Sigmoid colon (tissue), 6 donors: ENCODE measurements at regions not wholly inside any gene's neighbourhood (a gene's known extent, or its start where the extent isn't known, plus 50 kb on each side); places are given as distances from the start of the nearest gene placed in this dataset.

Source experiments
- DNase-seq: peaks from one replicate; pipeline ENCODE4 v3.0.0-alpha.2; 2019
- H3K27ac ChIP-seq, 4 donors: fragments of 200-600 bp; sonication (generic); one replicate each; pipeline ENCODE4 v1.5.1; 2016 to 2019; ENCODE audit warnings: mild to moderate bottlenecking in 1 of 4
- H3K27me3 ChIP-seq, 3 donors: fragments of 200-600 bp; sonication (generic); one replicate each; pipeline ENCODE4 v1.5.1; 2019; ENCODE audit warnings: mild to moderate bottlenecking in 1 of 3
- H3K36me3 ChIP-seq, 4 donors: fragments of 200-600 bp; sonication (generic); one replicate each; pipeline ENCODE4 v1.5.1; 2016 to 2019
- H3K4me1 ChIP-seq, 4 donors: fragments of 200-600 bp; sonication (generic); one replicate each; pipeline ENCODE4 v1.5.1; 2017 to 2019
- H3K4me3 ChIP-seq, 4 donors: fragments of 200-600 bp; sonication (generic); one replicate each; pipeline ENCODE4 v1.5.1; 2017 to 2019; ENCODE audit warnings: mild to moderate bottlenecking in 2 of 4, moderate library complexity in 1 of 4
- H3K9me3 ChIP-seq, 4 donors: fragments of 200-600 bp in 3 of 4; sonication (generic) in 3 of 4; one replicate each; pipeline versions ENCODE4 v1.5.1 to v1.6.1; 2013 to 2019
- EP300 ChIP-seq, 4 donors: sonication (generic); formaldehyde crosslinking; IDR thresholded peaks; one replicate each; pipeline ENCODE4 v1.6.1; 2017; ENCODE audit warnings: antibody characterized with exemption in 4 of 4
- POLR2A ChIP-seq, 2 donors: fragments of 450-650 bp; IDR thresholded peaks; one replicate each; pipeline ENCODE4 v1.6.1; 2016; ENCODE audit warnings: antibody characterized with exemption in 2 of 2, mild to moderate bottlenecking in 2 of 2, moderate library complexity in 2 of 2
- POLR2AphosphoS5 ChIP-seq, 4 donors: sonication (generic); formaldehyde crosslinking; IDR thresholded peaks; one replicate each; pipeline ENCODE4 v1.6.1; 2017; ENCODE audit warnings: antibody characterized with exemption in 4 of 4
- WGBS, 2 donors: extraction: QIAGEN DNeasy Blood & Tissue Kit; methylation state at CpG; one replicate each; pipeline ENCODE4 v1.1.7; 2013; 5-methylcytosine and 5-hydroxymethylcytosine counted together
- intact Hi-C: fragments of 100-400 bp; cut with DNase I; formaldehyde crosslinking; loops from one replicate; pipeline ENCODE4 v1.15.1; 2023
- TF ChIP-seq, protein P1 (sequence below), 4 experiments: fragments of 450-650 bp in 3 of 4; fragments of 200-600 bp in 1 of 4; IDR thresholded peaks; one replicate each; pipeline ENCODE4 v1.5.1; 2016 to 2019; ENCODE audit warnings: antibody characterized with exemption in 4 of 4, mild to moderate bottlenecking in 3 of 4, moderate library complexity in 2 of 4
- donor health status: healthy with polysubstance abuse.
- donor health status: healthy.

DNA sequence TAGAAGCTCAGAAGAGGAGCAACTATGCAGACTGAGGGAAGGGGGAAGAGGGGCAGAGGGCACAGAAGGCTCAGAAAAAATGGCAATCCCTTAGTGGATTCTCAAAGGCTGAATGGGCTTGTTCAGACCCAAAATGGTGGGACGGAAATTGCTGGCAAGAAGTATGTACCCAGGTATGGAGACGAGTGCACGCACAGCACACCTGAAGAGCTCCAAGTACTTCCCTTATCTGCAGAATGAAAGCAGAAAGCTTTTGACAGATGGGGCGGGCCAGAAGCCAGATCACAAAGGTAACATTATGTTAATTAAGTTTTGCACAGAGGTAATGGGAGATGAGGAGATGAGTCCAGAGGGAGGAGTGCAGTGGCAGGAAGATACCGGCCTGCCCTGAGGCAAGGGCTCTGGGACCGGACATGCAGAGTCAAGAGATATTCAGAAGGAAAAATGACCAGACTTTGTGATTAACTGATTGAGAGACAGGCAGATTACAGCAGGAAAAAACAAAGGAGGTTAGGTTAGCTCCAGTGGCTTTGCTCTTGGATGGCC lies 138.1 kb upstream of the PIK3R1 start:
- Histone ChIP-seq H3K9me3 (no peaks in the 10 kb centered on the region), H3K4me3 (no peak overlapping the region), H3K4me1 (no peaks in the 10 kb centered on the region), H3K36me3 (no peaks in the 10 kb centered on the region), H3K27ac (no peak overlapping the region), H3K27me3 (no peaks in the 10 kb centered on the region)
- intact Hi-C loops = no loop called here
- WGBS, 2 donors = 94 to 98% methylated on average over 6 of the region's 6 CpGs
- DNase-seq = no peak
- TF ChIP-seq, protein P1, sequence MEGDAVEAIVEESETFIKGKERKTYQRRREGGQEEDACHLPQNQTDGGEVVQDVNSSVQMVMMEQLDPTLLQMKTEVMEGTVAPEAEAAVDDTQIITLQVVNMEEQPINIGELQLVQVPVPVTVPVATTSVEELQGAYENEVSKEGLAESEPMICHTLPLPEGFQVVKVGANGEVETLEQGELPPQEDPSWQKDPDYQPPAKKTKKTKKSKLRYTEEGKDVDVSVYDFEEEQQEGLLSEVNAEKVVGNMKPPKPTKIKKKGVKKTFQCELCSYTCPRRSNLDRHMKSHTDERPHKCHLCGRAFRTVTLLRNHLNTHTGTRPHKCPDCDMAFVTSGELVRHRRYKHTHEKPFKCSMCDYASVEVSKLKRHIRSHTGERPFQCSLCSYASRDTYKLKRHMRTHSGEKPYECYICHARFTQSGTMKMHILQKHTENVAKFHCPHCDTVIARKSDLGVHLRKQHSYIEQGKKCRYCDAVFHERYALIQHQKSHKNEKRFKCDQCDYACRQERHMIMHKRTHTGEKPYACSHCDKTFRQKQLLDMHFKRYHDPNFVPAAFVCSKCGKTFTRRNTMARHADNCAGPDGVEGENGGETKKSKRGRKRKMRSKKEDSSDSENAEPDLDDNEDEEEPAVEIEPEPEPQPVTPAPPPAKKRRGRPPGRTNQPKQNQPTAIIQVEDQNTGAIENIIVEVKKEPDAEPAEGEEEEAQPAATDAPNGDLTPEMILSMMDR (IDR thresholded peaks at IDR 0.05) = no peak
- no peak for TF ChIP-seq EP300 (IDR thresholded peaks at IDR 0.05)
- no peak for TF ChIP-seq POLR2A (IDR thresholded peaks at IDR 0.05)

DNA sequence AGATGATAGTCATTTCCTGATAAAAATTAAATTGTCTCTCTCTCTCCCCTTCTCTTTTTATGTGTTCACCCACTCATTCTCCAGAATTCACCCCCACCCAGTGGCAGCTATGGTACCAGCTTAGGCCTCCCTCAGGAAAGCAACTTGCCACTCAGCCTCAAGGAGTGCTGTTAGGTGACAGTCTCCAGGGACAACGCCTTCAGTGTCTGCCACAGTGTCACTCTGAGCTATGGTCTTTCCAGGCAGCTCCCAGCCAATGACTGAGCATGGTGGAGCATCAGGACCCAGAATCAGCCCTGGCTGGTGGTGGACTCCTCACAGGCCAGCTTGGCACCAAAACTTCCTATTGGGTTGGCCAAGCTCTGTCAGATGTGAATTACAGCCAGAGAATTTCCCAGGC lies 140.9 kb upstream of the PIK3R1 start:
- Histone ChIP-seq H3K9me3 (no peaks in the 10 kb centered on the region), H3K36me3 (no peaks in the 10 kb centered on the region), H3K27ac (no peak overlapping the region), H3K27me3 (no peaks in the 10 kb centered on the region), H3K4me3 (no peak overlapping the region), H3K4me1 (no peaks in the 10 kb centered on the region)
- 76 to 87% methylated on average over 1 of the region's 1 CpG for WGBS, 2 donors
- DNase-seq = no peak
- TF ChIP-seq, protein P1 (IDR thresholded peaks at IDR 0.05) = no peak
- TF ChIP-seq POLR2AphosphoS5 (IDR thresholded peaks at IDR 0.05) (no peak), POLR2A (IDR thresholded peaks at IDR 0.05) (no peak)
- intact Hi-C loops = no loop called here

DNA sequence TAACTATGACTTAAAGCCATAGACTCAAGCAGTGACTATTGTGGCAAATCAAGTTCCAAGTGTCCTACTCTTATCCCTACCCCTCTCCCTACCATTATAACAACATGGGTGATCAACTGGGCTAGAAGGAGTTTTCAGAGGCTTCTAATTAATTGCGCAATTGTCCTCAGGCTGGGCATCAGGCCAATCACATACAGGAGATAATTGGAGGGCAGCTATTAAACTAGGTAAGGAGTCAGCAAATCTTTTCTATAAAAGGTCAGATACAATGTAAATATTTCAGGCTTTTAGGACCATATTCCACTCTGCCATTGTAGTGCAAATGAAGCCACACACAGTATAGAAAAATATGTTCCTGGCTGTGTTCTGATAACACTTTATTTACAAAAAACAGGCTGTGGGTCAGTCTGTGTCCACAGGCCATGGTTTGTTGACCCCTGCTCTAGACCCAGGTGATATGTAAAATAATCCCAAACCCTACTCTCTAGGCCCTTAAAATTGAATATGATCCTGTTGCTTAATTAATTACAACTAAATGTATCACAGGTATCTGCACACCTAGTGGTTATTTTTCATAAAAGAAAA lies 141.4 kb upstream of the PIK3R1 start:
- Histone ChIP-seq H3K36me3 (no peaks in the 10 kb centered on the region), H3K27me3 (no peaks in the 10 kb centered on the region), H3K9me3 (no peaks in the 10 kb centered on the region), H3K4me3 (no peak overlapping the region), H3K27ac (no peak overlapping the region), H3K4me1 (no peaks in the 10 kb centered on the region)
- DNase-seq = peak; percentile 64
- intact Hi-C loops = no loop called here
- WGBS, 2 donors = 92 to 100% methylated on average over 1 of the region's 1 CpG
- TF ChIP-seq, protein P1 (IDR thresholded peaks at IDR 0.05) = no peak
- TF ChIP-seq POLR2A (IDR thresholded peaks at IDR 0.05) (no peak), POLR2AphosphoS5 (IDR thresholded peaks at IDR 0.05) (no peak), EP300 (IDR thresholded peaks at IDR 0.05) (no peak)

DNA sequence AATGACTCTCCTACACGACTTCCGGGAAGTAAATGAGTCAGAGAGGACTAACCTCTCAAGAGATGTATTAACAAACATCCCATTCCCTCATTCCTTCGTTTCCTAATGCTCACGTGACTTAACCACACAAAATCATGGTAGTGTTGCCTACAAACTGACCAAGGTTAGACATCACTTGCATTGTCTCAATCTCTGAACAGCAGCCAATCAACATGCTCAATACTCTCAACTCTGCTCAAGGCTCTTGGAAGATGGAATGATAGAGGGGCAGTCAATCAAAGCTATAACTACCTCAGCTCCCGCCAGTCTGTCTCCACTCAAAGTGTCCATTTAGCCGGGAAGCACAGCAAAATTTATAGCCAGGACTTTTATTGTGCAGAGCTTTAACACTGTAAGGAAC lies 143.8 kb upstream of the PIK3R1 start:
- no peaks in the 10 kb centered on the region for H3K36me3 ChIP-seq
- H3K27me3 ChIP-seq = no peaks in the 10 kb centered on the region
- no peak overlapping the region for H3K4me3 ChIP-seq
- H3K9me3 ChIP-seq = no peaks in the 10 kb centered on the region
- intact Hi-C loops = no loop called here
- no peaks in the 10 kb centered on the region for H3K4me1 ChIP-seq
- DNase-seq = no peak
- TF ChIP-seq POLR2A (IDR thresholded peaks at IDR 0.05) (no peak), EP300 (IDR thresholded peaks at IDR 0.05) (no peak), POLR2AphosphoS5 (IDR thresholded peaks at IDR 0.05) (no peak)
- WGBS, 2 donors = 77 to 82% methylated on average over 6 of the region's 6 CpGs
- peak overlapping the region in 1 of 4 donors; percentile 30 for H3K27ac ChIP-seq

DNA sequence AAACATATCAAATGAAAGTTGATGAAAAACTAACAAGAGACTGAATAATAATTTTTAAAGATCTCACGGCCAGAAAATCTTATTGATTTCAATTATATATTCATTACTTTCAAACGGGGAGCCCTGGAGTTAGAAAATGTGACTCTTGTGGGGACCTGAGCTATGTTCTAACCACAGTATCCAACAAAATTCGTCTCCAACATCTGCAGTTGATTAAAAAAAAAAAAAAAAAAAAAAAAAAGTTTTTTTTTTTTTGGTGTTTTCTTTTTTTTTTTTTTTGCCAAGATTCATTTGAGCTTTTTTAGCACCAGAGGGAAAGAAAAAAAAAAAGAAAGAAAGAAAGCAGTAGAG lies 144.3 kb upstream of the PIK3R1 start:
- no peak for DNase-seq
- intact Hi-C loops = no loop called here
- 84 to 85% methylated on average over 3 of the region's 3 CpGs for WGBS, 2 donors
- no peaks in the 10 kb centered on the region for H3K27me3 ChIP-seq
- H3K27ac ChIP-seq = peak overlapping the region in 1 of 4 donors; percentile 10
- H3K4me3 ChIP-seq = no peak overlapping the region
- H3K4me1 ChIP-seq = no peaks in the 10 kb centered on the region
- TF ChIP-seq POLR2AphosphoS5 (IDR thresholded peaks at IDR 0.05) (no peak), POLR2A (IDR thresholded peaks at IDR 0.05) (no peak), EP300 (IDR thresholded peaks at IDR 0.05) (no peak)
- TF ChIP-seq, protein P1 (IDR thresholded peaks at IDR 0.05) = no peak
- H3K9me3 ChIP-seq = no peaks in the 10 kb centered on the region
- no peaks in the 10 kb centered on the region for H3K36me3 ChIP-seq
